ENCODE measurements at regions not wholly inside any gene's neighbourhood (a gene's known extent, or its start where the extent isn't known, plus 50 kb on each side); places are given as distances from the start of the nearest gene placed in this dataset.
"Not testable (repeated sequence)": the region's sequence is repeated elsewhere in the genome, so short reads cannot be mapped to it uniquely, and the experiment has no call there.

GRCh38 chr6:60723935-60724334, 1562.1 kb downstream of the KHDRBS2 start:
- H3K23ac ChIP-seq (ENCODE audit: insufficient read length); H3K4ac ChIP-seq (replicated peaks; ENCODE audit: insufficient read length, low read depth, low read length); H2BK20ac ChIP-seq (ENCODE audit: low read length); H3K4me3 ChIP-seq (ENCODE audit: extremely low read depth in 1 of 4, insufficient read depth in 2 of 4, low read depth in 3 of 4, low read length in 4 of 4); H2BK5ac ChIP-seq (ENCODE audit: low read depth, low read length); H2BK12ac ChIP-seq (ENCODE audit: low read depth, low read length); H2BK120ac ChIP-seq (replicated peaks; ENCODE audit: low read depth, low read length); H3K23me2 ChIP-seq (ENCODE audit: low read depth, low read length); H2AFZ ChIP-seq (ENCODE audit: low read length); H4K5ac ChIP-seq (ENCODE audit: insufficient read length, low read depth, low read length); H4K8ac ChIP-seq (ENCODE audit: extremely low read depth, insufficient read depth, low read length); H2BK15ac ChIP-seq (ENCODE audit: low read length); POLR2A ChIA-PET (ENCODE audit: partially characterized antibody); H3K79me1 ChIP-seq (ENCODE audit: low read depth, low read length); H4K91ac ChIP-seq (replicated peaks; ENCODE audit: insufficient read length, low read length); H3K56ac ChIP-seq (replicated peaks; ENCODE audit: insufficient read length, low read depth, low read length); H3K9me3 ChIP-seq (ENCODE audit: insufficient read depth in 2 of 2, low read depth in 1 of 2, low read length in 1 of 2); H3K9ac ChIP-seq (replicated peaks in 1 of 4; ENCODE audit: extremely low read depth in 1 of 4, low read depth in 3 of 4, low read length in 3 of 4); H3K18ac ChIP-seq (ENCODE audit: extremely low read depth, low read length); FAIRE-seq; CTCF ChIA-PET (ENCODE audit: partially characterized antibody); H3K14ac ChIP-seq (ENCODE audit: insufficient read length); H4K20me1 ChIP-seq (replicated peaks in 1 of 2; ENCODE audit: control insufficient read depth in 1 of 2, insufficient read depth in 2 of 2, low read length in 2 of 2); H3K4me1 ChIP-seq (replicated peaks in 1 of 4; ENCODE audit: control insufficient read depth in 3 of 4, insufficient read depth in 4 of 4, low read length in 3 of 4); DNase-seq (ENCODE audit: low read depth in 1 of 2, low spot score in 2 of 2); H3K79me2 ChIP-seq (ENCODE audit: control insufficient read depth in 1 of 2, insufficient read depth in 2 of 2, low read length in 2 of 2); H3K36me3 ChIP-seq (ENCODE audit: control insufficient read depth in 2 of 4, insufficient read depth in 4 of 4, low read length in 3 of 4); H3K27ac ChIP-seq (ENCODE audit: low read depth, low read length); H3K27me3 ChIP-seq (replicated peaks in 1 of 4; ENCODE audit: control insufficient read depth in 3 of 4, extremely low read depth in 1 of 4, insufficient read depth in 3 of 4, low read length in 3 of 4); H3K4me2 ChIP-seq (ENCODE audit: insufficient read depth in 1 of 2, low read depth in 2 of 2, low read length in 2 of 2); H2AK5ac ChIP-seq (ENCODE audit: low read depth, low read length): not testable (repeated sequence)
- 89% methylated on average over 5 of the region's 5 CpGs; no CpG with 5 or more reads in 1 of the 2 experiments for WGBS, 2 experiments (ENCODE audit: extremely low coverage in 1 of 2, insufficient coverage in 1 of 2, insufficient read length in 1 of 2, insufficient replicate concordance in 2 of 2, low coverage in 1 of 2, low lambda C conversion rate in 2 of 2, missing lambda C conversion rate in 1 of 2)

Measured in H1 (cell line).